Hepatocyte (in vitro differentiated cells): ENCODE measurements at regions not wholly inside any gene's neighbourhood (a gene's known extent, or its start where the extent isn't known, plus 50 kb on each side); places are given as distances from the start of the nearest gene placed in this dataset.

Experiments
- DNase-seq: peaks from one replicate; pipeline ENCODE4 v3.0.0-alpha.2; 2016; ENCODE audit warnings: low spot score
- H2AFZ ChIP-seq: fragments of 200-600 bp; sonication (generic); 2 replicates; pipeline ENCODE4 v1.6.0; 2016; ENCODE audit warnings: antibody characterized with exemption, mild to moderate bottlenecking
- H3K27ac ChIP-seq: fragments of 200-600 bp; sonication (generic); 2 replicates; pipeline ENCODE4 v1.5.1; 2016; ENCODE audit warnings: mild to moderate bottlenecking
- H3K27me3 ChIP-seq: fragments of 200-600 bp; sonication (generic); 2 replicates; pipeline ENCODE4 v1.6.1; 2016
- H3K36me3 ChIP-seq: fragments of 200-600 bp; sonication (generic); replicated peaks from 2 replicates; pipeline ENCODE4 v1.5.1; 2016; ENCODE audit warnings: low read depth; ENCODE audit not compliant: insufficient read depth
- H3K4me1 ChIP-seq: fragments of 200-600 bp; sonication (generic); 2 replicates; pipeline ENCODE4 v1.5.1; 2016; ENCODE audit warnings: mild to moderate bottlenecking, moderate library complexity; ENCODE audit not compliant: insufficient read depth
- H3K4me2 ChIP-seq: fragments of 200-600 bp; sonication (generic); 2 replicates; pipeline ENCODE4 v1.6.0; 2016
- H3K4me3 ChIP-seq: fragments of 200-600 bp; sonication (generic); 2 replicates; pipeline ENCODE4 v1.5.1; 2016; ENCODE audit warnings: mild to moderate bottlenecking
- H3K79me2 ChIP-seq: fragments of 200-600 bp; sonication (generic); 2 replicates; pipeline ENCODE4 v1.6.0; 2017; ENCODE audit warnings: mild to moderate bottlenecking
- H3K9me2 ChIP-seq: fragments of 200-600 bp; sonication (generic); replicated peaks from 2 replicates; pipeline ENCODE4 v1.6.0; 2017; ENCODE audit warnings: mild to moderate bottlenecking; ENCODE audit not compliant: insufficient read depth
- H3K9me3 ChIP-seq: fragments of 200-600 bp; sonication (generic); 2 replicates; pipeline ENCODE4 v1.5.1; 2016; ENCODE audit warnings: low read depth, mild to moderate bottlenecking
- H4K20me1 ChIP-seq: fragments of 200-600 bp; sonication (generic); 2 replicates; pipeline ENCODE4 v1.6.0; 2016; ENCODE audit warnings: mild to moderate bottlenecking; ENCODE audit not compliant: insufficient read depth, poor library complexity, severe bottlenecking
- EZH2 ChIP-seq: fragments of 200-600 bp; sonication (generic); IDR thresholded peaks from 2 replicates; pipeline ENCODE4 v1.6.1; 2016; ENCODE audit warnings: antibody characterized with exemption, mild to moderate bottlenecking, borderline replicate concordance
- EZH2phosphoT487 ChIP-seq: fragments of 200-600 bp; sonication (generic); IDR thresholded peaks from one replicate; pipeline ENCODE4 v1.6.1; 2018; ENCODE audit warnings: antibody characterized with exemption, mild to moderate bottlenecking, low read depth, moderate library complexity; ENCODE audit not compliant: unreplicated experiment, severe bottlenecking
- WGBS: methylation state at CpG from one replicate; pipeline ENCODE4 v1.1.6; 2016; ENCODE audit warnings: low lambda C conversion rate; ENCODE audit errors: missing lambda C conversion rate; 5-methylcytosine and 5-hydroxymethylcytosine counted together
- TF ChIP-seq, protein P1 (sequence below): fragments of 200-600 bp; sonication (generic); IDR thresholded peaks from 2 replicates; pipeline ENCODE4 v1.5.1; 2016; ENCODE audit warnings: antibody characterized with exemption, mild to moderate bottlenecking; ENCODE audit not compliant: poor library complexity

DNA sequence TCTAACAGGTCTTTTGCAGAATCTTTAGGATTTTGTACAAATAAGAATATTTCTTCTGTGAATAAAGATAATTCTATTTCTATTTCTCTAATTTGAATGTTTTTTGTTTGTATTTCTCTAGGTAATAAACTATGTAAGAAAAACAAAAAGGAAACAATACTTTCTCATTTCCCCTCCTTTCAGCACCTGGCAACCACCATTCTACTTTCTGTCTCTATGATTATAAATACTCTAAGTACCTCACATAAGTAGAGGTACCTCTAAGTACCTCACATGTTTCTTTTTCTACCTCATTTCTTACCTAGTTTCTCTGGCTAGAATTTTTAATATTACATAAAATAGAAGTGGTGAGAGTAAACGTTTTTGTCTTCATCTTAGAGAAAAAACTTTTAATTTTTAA, 550.0 kb downstream of the EPHA5 start:
- Histone ChIP-seq H2AFZ (no peak overlapping the region), H3K4me2 (no peak overlapping the region)

DNA sequence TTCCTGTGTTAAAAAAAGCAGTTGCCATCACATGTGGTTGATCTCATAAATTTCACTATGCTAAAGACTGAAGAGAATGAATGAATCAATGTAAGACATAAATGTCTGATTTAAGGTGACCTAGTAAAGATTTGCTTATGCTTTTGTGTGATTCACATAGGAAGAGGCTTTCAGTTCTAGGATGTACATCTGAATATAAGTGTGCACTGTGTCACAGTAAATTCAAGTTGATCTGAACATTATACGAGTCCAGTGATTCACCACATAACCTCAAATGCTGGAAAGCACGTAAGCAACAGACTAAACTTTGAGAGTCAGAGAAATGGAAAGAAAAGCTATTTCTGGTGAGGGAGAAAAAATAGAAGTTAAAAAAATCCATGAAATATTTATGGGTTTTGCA, 567.9 kb downstream of the EPHA5 start:
- Histone ChIP-seq H2AFZ (no peak overlapping the region), H4K20me1 (no peaks in the 10 kb centered on the region), H3K36me3 (no peaks in the 10 kb centered on the region), H3K9me3 (no peaks in the 10 kb centered on the region), H3K4me3 (no peak overlapping the region), H3K4me1 (no peaks in the 10 kb centered on the region), H3K4me2 (no peak overlapping the region), H3K79me2 (no peaks in the 10 kb centered on the region), H3K9me2 (no peaks in the 10 kb centered on the region), H3K27me3 (no peaks in the 10 kb centered on the region), H3K27ac (no peak overlapping the region)
- no peak for DNase-seq
- TF ChIP-seq EZH2phosphoT487 (no peak), EZH2 (no peak)
- TF ChIP-seq, protein P1, sequence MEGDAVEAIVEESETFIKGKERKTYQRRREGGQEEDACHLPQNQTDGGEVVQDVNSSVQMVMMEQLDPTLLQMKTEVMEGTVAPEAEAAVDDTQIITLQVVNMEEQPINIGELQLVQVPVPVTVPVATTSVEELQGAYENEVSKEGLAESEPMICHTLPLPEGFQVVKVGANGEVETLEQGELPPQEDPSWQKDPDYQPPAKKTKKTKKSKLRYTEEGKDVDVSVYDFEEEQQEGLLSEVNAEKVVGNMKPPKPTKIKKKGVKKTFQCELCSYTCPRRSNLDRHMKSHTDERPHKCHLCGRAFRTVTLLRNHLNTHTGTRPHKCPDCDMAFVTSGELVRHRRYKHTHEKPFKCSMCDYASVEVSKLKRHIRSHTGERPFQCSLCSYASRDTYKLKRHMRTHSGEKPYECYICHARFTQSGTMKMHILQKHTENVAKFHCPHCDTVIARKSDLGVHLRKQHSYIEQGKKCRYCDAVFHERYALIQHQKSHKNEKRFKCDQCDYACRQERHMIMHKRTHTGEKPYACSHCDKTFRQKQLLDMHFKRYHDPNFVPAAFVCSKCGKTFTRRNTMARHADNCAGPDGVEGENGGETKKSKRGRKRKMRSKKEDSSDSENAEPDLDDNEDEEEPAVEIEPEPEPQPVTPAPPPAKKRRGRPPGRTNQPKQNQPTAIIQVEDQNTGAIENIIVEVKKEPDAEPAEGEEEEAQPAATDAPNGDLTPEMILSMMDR, result no peak
- 84% methylated on average over 2 of the region's 2 CpGs for WGBS

More for the DNA sequence above, 550.0 kb downstream of the EPHA5 start:
- Histone ChIP-seq H3K36me3 (no peaks in the 10 kb centered on the region), H4K20me1 (no peaks in the 10 kb centered on the region), H3K27ac (no peak overlapping the region), H3K9me3 (no peaks in the 10 kb centered on the region), H3K4me1 (no peaks in the 10 kb centered on the region), H3K79me2 (no peaks in the 10 kb centered on the region), H3K27me3 (no peaks in the 10 kb centered on the region), H3K4me3 (no peak overlapping the region), H3K9me2 (no peaks in the 10 kb centered on the region)
- DNase-seq, result no peak
- 42% methylated on average over 1 of the region's 1 CpG for WGBS
- TF ChIP-seq, protein P1, result no peak
- TF ChIP-seq EZH2phosphoT487 (no peak), EZH2 (no peak)

DNA sequence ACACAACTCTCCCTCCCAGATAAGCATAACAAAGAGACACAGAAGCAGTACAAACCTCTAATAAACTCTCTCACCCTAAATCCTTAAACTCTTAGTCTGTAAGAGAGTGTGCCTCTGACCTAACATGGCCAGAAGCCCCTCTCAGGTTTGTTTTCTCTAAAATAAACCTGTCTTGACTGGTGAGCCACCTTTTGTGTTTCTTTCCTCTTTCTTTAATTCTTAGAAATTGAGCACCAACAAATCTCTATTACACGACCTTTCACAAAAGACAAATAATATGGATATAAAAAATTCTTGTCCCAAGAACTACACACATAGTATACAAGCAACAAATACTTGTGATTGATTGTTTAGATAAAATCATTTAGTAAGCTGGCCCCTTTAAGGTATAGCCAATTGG, 573.7 kb downstream of the EPHA5 start:
- TF ChIP-seq, protein P1, result no peak
- TF ChIP-seq EZH2phosphoT487 (no peak), EZH2 (no peak)
- Histone ChIP-seq H3K4me2 (no peak overlapping the region), H3K4me3 (no peak overlapping the region), H3K9me3 (no peaks in the 10 kb centered on the region), H3K4me1 (no peaks in the 10 kb centered on the region), H3K9me2 (no peaks in the 10 kb centered on the region), H3K79me2 (no peaks in the 10 kb centered on the region), H2AFZ (no peak overlapping the region), H3K27me3 (no peaks in the 10 kb centered on the region), H3K27ac (no peak overlapping the region), H4K20me1 (no peaks in the 10 kb centered on the region), H3K36me3 (no peaks in the 10 kb centered on the region)
- no peak for DNase-seq
- 58% methylated on average over 1 of the region's 1 CpG for WGBS

DNA sequence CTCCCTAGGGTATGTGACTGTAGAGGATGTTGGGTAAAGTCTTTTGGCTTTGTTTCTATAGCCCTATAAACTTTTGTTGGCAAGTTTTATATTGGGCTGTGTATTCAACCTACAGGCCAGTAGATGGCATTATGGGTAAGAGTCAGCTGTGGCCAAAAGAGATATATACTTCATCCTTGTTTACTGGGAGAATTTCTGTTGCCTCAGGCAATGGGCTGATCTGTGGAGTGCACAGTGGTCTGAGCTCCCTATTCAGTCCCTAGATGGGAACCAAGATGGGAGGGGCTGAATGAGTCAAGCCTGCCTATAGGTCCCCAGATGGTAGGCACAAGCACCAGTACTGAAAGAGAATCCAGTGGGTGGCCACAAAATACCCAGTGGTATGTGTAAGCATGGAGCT, 580.6 kb downstream of the EPHA5 start:
- TF ChIP-seq, protein P1, result peak; percentile 35
- no peak for TF ChIP-seq EZH2
- Histone ChIP-seq H3K27me3 (no peaks in the 10 kb centered on the region), H3K9me3 (no peaks in the 10 kb centered on the region), H4K20me1 (no peaks in the 10 kb centered on the region), H3K27ac (no peak overlapping the region), H3K4me3 (no peak overlapping the region), H3K36me3 (no peaks in the 10 kb centered on the region), H3K9me2 (no peaks in the 10 kb centered on the region), H3K4me1 (no peaks in the 10 kb centered on the region), H3K79me2 (no peaks in the 10 kb centered on the region), H2AFZ (no peak overlapping the region), H3K4me2 (no peak overlapping the region)
- peak; percentile 10 for DNase-seq
